Right hindlimb (tissue), 1 donor: ENCODE measurements at regions not wholly inside any gene's neighbourhood (a gene's known extent, or its start where the extent isn't known, plus 50 kb on each side); places are given as distances from the start of the nearest gene placed in this dataset.

Experiments used
- DNase-seq: peaks from one replicate; pipeline ENCODE4 v3.0.0-alpha.2; 2018

- DNase-seq: no peak
Measured at GRCh38 chr5:73256012-73256411, 83.0 kb downstream of the TMEM174 start.

DNA sequence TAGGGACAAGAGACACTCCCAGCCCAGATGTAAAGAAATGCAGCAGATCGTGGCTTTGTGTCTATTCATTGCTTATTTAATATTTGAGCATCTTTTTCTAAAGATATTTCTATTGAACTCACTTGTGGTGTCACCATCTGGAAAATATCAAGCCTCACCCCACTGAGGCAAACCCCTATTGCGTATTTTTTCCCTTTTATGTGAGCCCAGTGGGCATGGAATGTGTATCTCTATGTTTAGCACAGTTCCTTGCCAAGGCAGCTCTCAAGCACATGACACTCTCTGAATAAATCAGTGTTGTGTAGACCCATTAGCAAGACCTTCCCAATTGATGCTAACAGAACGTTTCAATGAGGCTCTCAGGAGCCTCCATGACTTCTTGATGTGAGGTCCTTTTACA, 81.6 kb downstream of the TMEM174 start:
- DNase-seq: no peak

- DNase-seq: no peak
Measured at GRCh38 chr5:73253047-73253660, 80.2 kb downstream of the TMEM174 start.

DNA sequence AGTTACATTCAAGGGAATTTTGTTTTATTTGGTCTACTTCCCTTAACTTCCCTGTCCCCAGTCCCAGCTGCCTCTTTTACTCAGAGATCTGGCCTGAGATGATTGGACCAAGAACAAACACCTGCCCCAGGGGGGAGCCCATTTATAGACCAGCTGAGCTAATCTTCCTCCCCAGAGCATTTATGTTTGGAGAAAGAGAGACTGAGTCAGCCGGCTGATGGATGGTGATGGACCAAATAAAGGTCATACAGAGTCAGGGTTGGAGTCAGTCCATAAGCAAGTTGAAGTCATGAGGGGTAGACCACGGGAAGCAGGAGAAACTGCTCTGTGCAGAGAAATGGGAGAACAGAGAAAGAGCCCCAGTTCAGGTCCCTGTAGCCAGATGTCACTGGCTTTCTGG, 77.7 kb downstream of the TMEM174 start:
- DNase-seq: no peak

- no peak for DNase-seq
Measured at GRCh38 chr5:73242735-73243134, 69.7 kb downstream of the TMEM174 start.

- DNase-seq: no peak
Measured at GRCh38 chr5:73238873-73239272, 65.9 kb downstream of the TMEM174 start.

DNA sequence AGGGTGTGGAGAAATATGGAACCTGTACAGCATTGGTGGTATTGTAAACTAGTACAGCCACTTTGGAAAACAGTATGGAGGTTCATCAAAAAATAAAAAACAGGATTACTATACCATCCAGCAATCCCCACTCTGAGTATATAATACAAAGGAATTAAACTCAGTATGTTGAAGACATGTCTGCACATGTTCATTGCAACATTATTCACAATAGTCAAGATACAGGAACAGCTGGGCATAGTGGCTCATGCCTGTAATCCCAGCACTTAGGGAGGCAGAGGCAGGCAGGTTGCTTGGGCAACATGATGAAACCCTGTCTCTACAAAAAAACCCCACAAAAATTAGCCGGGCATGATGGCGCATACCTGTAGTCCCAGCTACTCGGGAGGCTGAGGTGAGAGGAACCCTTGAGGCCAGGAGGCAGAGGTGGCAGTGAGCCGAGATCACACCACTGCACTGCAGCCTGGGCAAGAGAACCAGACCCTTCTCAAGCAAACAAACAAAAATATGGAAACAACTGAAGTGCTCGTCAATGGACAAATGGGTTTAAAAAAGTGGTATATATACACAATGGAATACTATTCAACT, 63.6 kb downstream of the TMEM174 start:
- no peak for DNase-seq

- no peak for DNase-seq
Measured at GRCh38 chr5:73234204-73234555, 61.2 kb downstream of the TMEM174 start.

GRCh38 chr5:73233461-73234203, 60.6 kb downstream of the TMEM174 start:
- DNase-seq: peak; percentile 49

DNA sequence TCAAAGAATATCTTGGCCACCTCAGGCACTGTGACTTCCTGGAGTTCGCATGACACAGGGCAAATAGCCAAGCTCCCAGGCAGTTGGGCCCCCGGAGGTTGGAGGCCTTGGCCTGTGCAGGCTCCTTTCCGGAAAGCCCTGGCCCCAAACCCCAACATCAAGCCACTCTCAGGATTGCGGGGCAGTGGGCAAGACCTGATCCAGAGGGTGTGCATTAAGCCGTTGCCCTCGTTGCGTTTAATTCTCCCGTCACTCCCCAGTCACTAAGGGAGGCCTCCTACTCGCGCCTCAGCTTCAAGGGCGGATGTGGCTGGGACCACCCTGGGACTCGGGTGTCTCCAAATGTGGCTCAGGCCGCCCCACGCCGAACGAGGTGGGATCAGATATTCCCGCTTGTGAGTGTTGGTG, 60.1 kb downstream of the TMEM174 start:
- peak; percentile 35 for DNase-seq

DNA sequence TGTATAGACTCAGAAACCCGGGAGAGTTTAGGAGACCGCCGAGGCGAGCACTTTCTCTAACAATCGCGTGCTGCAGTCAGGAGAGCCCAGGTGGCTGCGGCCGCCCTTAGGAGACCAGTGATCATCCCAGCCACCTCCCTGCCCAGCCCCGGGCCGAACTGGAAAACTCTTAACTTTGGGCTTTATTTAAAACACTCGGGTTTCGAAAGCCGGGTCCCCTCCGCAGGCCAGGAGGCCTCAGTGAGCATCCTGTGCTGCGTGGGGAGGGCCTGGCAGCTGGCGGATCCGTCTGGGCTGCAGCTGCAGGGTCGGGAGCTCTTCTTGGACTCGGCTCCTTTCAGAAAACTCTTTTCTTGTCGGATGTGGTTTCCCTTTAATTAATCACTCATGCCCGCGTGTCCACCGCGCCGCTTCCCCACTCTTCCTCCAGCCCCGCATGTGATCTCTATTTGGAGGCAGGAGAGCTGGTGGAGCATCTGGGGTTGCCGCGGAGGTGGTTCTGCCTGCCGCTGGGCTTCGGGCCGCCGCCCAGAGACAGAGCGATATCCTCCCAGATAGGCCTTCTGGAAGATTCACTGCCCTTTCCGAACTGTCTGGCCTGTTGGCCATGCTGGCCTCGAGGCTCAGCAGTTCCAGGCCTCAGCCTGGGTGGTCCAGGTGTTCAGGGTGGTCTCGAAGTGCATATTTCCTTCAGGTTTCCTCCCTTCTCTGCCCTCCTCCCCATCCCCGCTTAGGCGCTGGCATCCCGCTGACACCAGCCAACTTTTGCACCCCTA, 59.5 kb downstream of the TMEM174 start:
- DNase-seq: peak; percentile 55

DNA sequence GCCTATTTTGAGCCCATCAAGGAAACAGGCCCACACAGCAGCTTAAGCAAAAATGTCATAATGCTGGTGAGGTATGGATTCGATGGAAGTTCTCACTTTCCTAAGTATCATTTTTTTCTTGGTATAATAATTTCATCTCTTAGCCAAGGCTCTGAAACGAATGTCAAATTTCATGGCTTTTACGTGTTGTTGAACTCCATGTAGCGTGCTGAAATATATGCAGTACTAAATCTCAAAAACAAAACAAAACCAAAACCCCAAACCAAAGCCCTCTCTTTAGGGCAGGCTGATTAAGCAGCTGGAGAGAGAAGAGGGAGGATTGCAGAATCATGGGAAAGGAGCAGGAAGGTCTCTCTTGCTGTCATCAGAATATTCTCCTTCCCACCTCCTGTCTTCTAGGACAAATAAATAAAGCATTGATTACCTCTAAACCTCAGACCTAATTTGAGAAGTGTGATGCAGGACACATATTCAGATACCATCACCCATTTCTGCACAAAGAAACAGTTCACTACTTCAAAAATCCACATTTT, 58.3 kb downstream of the TMEM174 start:
- no peak for DNase-seq

GRCh38 chr5:73230264-73231245, 57.6 kb downstream of the TMEM174 start:
- no peak for DNase-seq

DNA sequence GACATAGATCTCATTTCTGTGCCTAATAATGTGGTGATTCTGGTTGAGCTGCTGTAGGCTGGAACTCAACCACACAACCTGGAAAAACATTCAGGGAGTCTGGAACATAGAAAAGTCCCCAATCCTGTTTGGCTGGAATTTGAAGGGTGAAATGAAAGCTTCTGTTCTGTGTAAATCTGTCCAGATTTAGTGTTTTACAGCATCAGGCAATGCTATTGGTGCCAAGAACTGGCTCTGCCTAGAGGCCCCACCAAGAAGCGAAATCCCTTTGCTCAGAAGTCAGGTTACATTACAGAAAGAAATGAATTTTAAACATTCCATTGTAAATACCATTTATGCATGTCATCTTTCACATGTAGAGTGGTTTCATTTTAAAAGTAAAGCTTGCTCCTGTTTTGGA, 56.3 kb downstream of the TMEM174 start:
- DNase-seq: no peak

- DNase-seq: no peak
Measured at GRCh38 chr5:73228052-73228451, 55.1 kb downstream of the TMEM174 start.
